Muscle of leg (tissue), 3 donors: ENCODE measurements at regions not wholly inside any gene's neighbourhood (a gene's known extent, or its start where the extent isn't known, plus 50 kb on each side); places are given as distances from the start of the nearest gene placed in this dataset.
A peak's percentile ranks its signal among the peaks of the same experiment; 100 is the strongest.
"Not testable (repeated sequence)": the region's sequence is repeated elsewhere in the genome, so short reads cannot be mapped to it uniquely, and the experiment has no call there.

Experiments
- DNase-seq: peaks from one replicate; pipeline ENCODE4 v3.0.0; 2013
- H3K27ac ChIP-seq: one replicate; pipeline ENCODE4 v1.5.1; 2013; ENCODE audit warnings: mild to moderate bottlenecking, low read length, control low read depth
- H3K27me3 ChIP-seq: one replicate; pipeline ENCODE4 v1.6.1; 2013; ENCODE audit warnings: low read length; ENCODE audit not compliant: control insufficient read depth, insufficient read depth
- H3K36me3 ChIP-seq: one replicate; pipeline ENCODE4 v1.6.1; 2013; ENCODE audit warnings: low read length; ENCODE audit not compliant: control insufficient read depth, insufficient read depth
- H3K4me1 ChIP-seq: one replicate; pipeline ENCODE4 v1.6.1; 2013; ENCODE audit warnings: low read length; ENCODE audit not compliant: control insufficient read depth, insufficient read depth
- H3K4me3 ChIP-seq: one replicate; pipeline ENCODE4 v1.5.1; 2013; ENCODE audit warnings: low read length, control low read depth
- H3K9me3 ChIP-seq: replicated peaks from 2 replicates; pipeline ENCODE4 v1.6.1; 2013; ENCODE audit warnings: low read depth, low read length; ENCODE audit not compliant: control insufficient read depth
- WGBS: methylation state at CpG from one replicate; pipeline ENCODE4 v1.1.5; 2013; ENCODE audit warnings: missing lambda C conversion rate; ENCODE audit not compliant: insufficient coverage; 5-methylcytosine and 5-hydroxymethylcytosine counted together

GRCh38 chr9:108426421-108426940, 429.3 kb downstream of the ACTL7B start:
- WGBS = no CpG with 5 or more reads among the region's 3 CpGs
- not testable (repeated sequence) for H3K9me3 ChIP-seq, H3K27me3 ChIP-seq, H3K27ac ChIP-seq, H3K4me3 ChIP-seq, DNase-seq, H3K36me3 ChIP-seq, H3K4me1 ChIP-seq

GRCh38 chr9:108423433-108423832, 432.4 kb downstream of the ACTL7B start:
- no peaks in the 10 kb centered on the region for H3K36me3 ChIP-seq
- DNase-seq = peak; percentile 30
- no peak overlapping the region for H3K27ac ChIP-seq
- no peaks in the 10 kb centered on the region for H3K9me3 ChIP-seq
- peaks cover 2% of the 10 kb centered on the region for H3K4me1 ChIP-seq
- 56% methylated on average over 4 of the region's 9 CpGs for WGBS
- no peak overlapping the region for H3K4me3 ChIP-seq
- no peaks in the 10 kb centered on the region for H3K27me3 ChIP-seq

- no peak overlapping the region for H3K4me3 ChIP-seq
- no peaks in the 10 kb centered on the region for H3K9me3 ChIP-seq
- H3K27me3 ChIP-seq = no peaks in the 10 kb centered on the region
- H3K36me3 ChIP-seq = no peaks in the 10 kb centered on the region
- no peak for DNase-seq
- H3K27ac ChIP-seq = no peak overlapping the region
- H3K4me1 ChIP-seq = peaks cover 2% of the 10 kb centered on the region
Observed at GRCh38 chr9:108419379-108419778, 436.4 kb downstream of the ACTL7B start.

DNA sequence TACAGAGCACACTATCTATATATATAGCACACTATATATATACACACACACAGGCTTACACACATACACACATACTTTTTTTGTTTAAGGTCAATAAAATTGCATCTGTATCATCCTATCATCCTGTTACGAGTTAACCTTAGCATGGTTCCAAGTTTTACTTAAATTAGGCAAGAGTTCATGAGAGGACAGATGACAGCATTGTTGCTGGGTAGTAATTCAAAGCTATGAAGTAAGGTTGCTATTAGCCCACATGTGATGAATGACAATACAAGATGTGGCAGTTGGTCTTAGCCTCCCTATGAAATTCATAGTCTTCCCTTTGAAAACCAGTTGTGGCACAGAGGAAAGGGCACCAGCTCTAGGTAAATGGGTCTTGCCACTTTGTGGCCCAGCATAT, 438.1 kb downstream of the ACTL7B start:
- no peaks in the 10 kb centered on the region for H3K9me3 ChIP-seq
- H3K4me1 ChIP-seq = no peaks in the 10 kb centered on the region
- H3K4me3 ChIP-seq = no peak overlapping the region
- no peak overlapping the region for H3K27ac ChIP-seq
- H3K36me3 ChIP-seq = no peaks in the 10 kb centered on the region
- DNase-seq = no peak
- WGBS = no CpG with 5 or more reads among the region's 1 CpG
- H3K27me3 ChIP-seq = no peaks in the 10 kb centered on the region

GRCh38 chr9:108417312-108417711, 438.5 kb downstream of the ACTL7B start:
- WGBS = no CpG with 5 or more reads among the region's 1 CpG
- Histone ChIP-seq H3K4me3 (no peak overlapping the region), H3K36me3 (no peaks in the 10 kb centered on the region), H3K27me3 (no peaks in the 10 kb centered on the region), H3K27ac (no peak overlapping the region), H3K9me3 (no peaks in the 10 kb centered on the region), H3K4me1 (no peaks in the 10 kb centered on the region)
- no peak for DNase-seq

DNA sequence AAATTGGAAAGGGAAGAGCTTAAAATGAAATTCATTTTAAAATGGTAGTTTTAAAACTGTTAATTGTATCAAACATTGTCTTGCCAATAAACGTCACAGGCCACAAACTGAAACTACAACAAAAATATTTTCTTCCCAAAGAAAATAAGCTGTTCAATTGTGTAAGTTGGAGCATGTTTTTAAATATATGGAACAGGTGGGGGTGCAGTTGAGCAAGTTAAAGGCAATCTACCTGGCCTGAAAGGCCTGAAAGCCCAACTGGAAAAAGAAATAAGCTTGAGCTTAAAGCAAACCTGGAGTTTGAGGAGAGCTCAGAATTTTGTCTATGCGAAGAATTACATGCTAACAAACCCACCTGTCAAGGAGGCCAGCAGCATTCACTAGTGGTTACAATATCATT, 439.5 kb downstream of the ACTL7B start:
- H3K36me3 ChIP-seq = no peaks in the 10 kb centered on the region
- no CpG with 5 or more reads among the region's 2 CpGs for WGBS

GRCh38 chr9:108413809-108414208, 442.0 kb downstream of the ACTL7B start:
- no peak overlapping the region for H3K27ac ChIP-seq
- no peaks in the 10 kb centered on the region for H3K4me1 ChIP-seq
- no peaks in the 10 kb centered on the region for H3K36me3 ChIP-seq
- no peaks in the 10 kb centered on the region for H3K9me3 ChIP-seq
- DNase-seq = no peak
- no peaks in the 10 kb centered on the region for H3K27me3 ChIP-seq
- no peak overlapping the region for H3K4me3 ChIP-seq
- WGBS = 72% methylated on average over 2 of the region's 2 CpGs

More for the DNA sequence above, 439.5 kb downstream of the ACTL7B start:
- no peak overlapping the region for H3K4me3 ChIP-seq
- DNase-seq = no peak
- no peaks in the 10 kb centered on the region for H3K27me3 ChIP-seq
- H3K27ac ChIP-seq = no peak overlapping the region
- H3K4me1 ChIP-seq = no peaks in the 10 kb centered on the region
- no peaks in the 10 kb centered on the region for H3K9me3 ChIP-seq

DNA sequence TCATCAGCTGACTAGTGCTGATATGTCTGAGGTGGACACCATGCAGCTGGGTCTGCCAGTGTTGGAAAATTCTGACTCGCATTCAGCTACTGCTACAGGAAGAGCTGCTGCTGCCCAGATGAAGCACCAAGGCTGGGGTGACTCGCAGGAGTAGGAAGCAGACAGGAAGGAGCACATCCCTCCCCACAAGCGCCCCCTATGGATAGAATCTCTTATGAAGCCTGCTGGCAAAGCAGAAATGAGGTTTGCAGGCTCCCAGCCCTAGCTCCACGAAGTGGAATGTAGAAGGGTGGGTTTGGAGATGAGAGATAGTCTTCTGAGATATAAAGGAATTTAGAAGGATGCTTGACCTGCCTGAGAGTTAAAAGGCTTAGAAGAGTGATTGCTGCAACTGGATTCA, 443.0 kb downstream of the ACTL7B start:
- no peaks in the 10 kb centered on the region for H3K9me3 ChIP-seq
- no peaks in the 10 kb centered on the region for H3K36me3 ChIP-seq
- no peaks in the 10 kb centered on the region for H3K27me3 ChIP-seq
- no peaks in the 10 kb centered on the region for H3K4me1 ChIP-seq
- no peak for DNase-seq
- WGBS = 89% methylated on average over 2 of the region's 4 CpGs
- no peak overlapping the region for H3K4me3 ChIP-seq
- H3K27ac ChIP-seq = no peak overlapping the region

- Histone ChIP-seq H3K27me3 (no peaks in the 10 kb centered on the region), H3K4me3 (no peak overlapping the region), H3K27ac (no peak overlapping the region), H3K4me1 (no peaks in the 10 kb centered on the region), H3K36me3 (no peaks in the 10 kb centered on the region), H3K9me3 (no peaks in the 10 kb centered on the region)
- WGBS = 50% methylated on average over 1 of the region's 1 CpG
- no peak for DNase-seq
Observed at GRCh38 chr9:108411632-108412031, 444.2 kb downstream of the ACTL7B start.

DNA sequence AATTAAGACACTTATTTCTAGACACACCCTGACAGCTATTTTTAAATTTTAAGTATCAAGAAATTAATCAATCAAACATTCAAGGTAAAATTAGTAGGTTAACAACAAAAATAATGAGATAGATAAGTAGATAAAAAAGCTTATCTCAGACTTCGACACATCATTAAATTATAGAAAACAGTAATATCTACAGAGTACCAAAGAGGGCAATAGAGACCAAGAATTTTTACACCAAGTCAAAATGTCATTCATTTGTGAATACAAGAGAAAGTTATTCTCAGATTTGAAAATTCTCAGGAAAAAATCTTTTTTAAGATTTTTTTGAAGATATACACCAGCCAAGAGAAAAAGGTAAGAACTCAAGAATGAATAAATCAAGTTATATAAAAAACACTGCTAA, 445.6 kb downstream of the ACTL7B start:
- Histone ChIP-seq H3K4me1 (no peaks in the 10 kb centered on the region), H3K36me3 (no peaks in the 10 kb centered on the region), H3K27me3 (no peaks in the 10 kb centered on the region), H3K27ac (no peak overlapping the region), H3K4me3 (no peak overlapping the region), H3K9me3 (no peaks in the 10 kb centered on the region)
- DNase-seq = no peak
- WGBS = no CpG with 5 or more reads among the region's 1 CpG

DNA sequence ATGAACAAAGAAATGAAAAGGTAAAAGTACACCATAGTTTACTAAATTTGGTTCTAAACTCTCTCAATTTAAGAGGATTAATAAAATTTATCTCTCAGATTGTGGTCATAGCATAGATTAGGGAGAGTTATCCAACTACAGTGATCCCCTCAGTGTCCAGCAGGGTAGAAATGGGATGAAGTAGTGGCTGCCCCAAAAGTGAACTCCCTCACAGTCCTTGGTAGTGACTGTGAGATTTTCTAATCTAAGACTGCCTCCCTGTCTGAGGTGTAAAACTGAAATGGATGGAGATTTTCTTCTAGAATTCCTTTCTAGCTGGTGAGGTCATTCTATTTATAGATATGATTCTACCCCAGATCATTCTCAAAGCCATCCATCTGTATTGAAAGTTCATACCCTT, 455.5 kb downstream of the ACTL7B start:
- Histone ChIP-seq H3K27me3 (no peaks in the 10 kb centered on the region), H3K9me3 (peaks cover 4% of the 10 kb centered on the region), H3K4me1 (no peaks in the 10 kb centered on the region), H3K27ac (no peak overlapping the region), H3K4me3 (no peak overlapping the region), H3K36me3 (no peaks in the 10 kb centered on the region)
- no peak for DNase-seq
